ENCODE measurements at regions not wholly inside any gene's neighbourhood (a gene's known extent, or its start where the extent isn't known, plus 50 kb on each side); places are given as distances from the start of the nearest gene placed in this dataset.

- no peaks in the 10 kb centered on the region for H3K9me3 ChIP-seq
- H3K36me3 ChIP-seq = no peaks in the 10 kb centered on the region
- WGBS = 85% methylated on average over 2 of the region's 2 CpGs
- H3K4me1 ChIP-seq = no peaks in the 10 kb centered on the region
- no peak overlapping the region for H3K27ac ChIP-seq (replicated peaks in 1 of 4)
- intact Hi-C loops (cut with DNase I) = no loop called here
- no peak for TF ChIP-seq EP300 (IDR thresholded peaks at IDR 0.05)
- no peak for TF ChIP-seq POLR2AphosphoS5 (IDR thresholded peaks at IDR 0.05)
- TF ChIP-seq CTCF (IDR thresholded peaks at IDR 0.05) = no peak
- TF ChIP-seq POLR2A (IDR thresholded peaks at IDR 0.05; ENCODE audit: low read depth) = no peak
- no peak overlapping the region for H3K4me3 ChIP-seq
- no peaks in the 10 kb centered on the region for H3K27me3 ChIP-seq
- DNase-seq (ENCODE audit: extremely low spot score) = no peak
Measured at GRCh38 chr13:105763851-105764250, 771.6 kb downstream of the EFNB2 start.

GRCh38 chr13:105762096-105762495, 773.4 kb downstream of the EFNB2 start:
- 87% methylated on average over 4 of the region's 4 CpGs for WGBS
- no peak for DNase-seq (ENCODE audit: extremely low spot score)
- intact Hi-C loops (cut with DNase I) = no loop called here
- TF ChIP-seq POLR2AphosphoS5 (IDR thresholded peaks at IDR 0.05) = no peak
- Histone ChIP-seq H3K27ac (replicated peaks in 1 of 4) (no peak overlapping the region), H3K36me3 (no peaks in the 10 kb centered on the region), H3K9me3 (no peaks in the 10 kb centered on the region), H3K4me3 (no peak overlapping the region), H3K27me3 (no peaks in the 10 kb centered on the region), H3K4me1 (no peaks in the 10 kb centered on the region)

- intact Hi-C loops (cut with DNase I) = no loop called here
- H3K27me3 ChIP-seq = no peaks in the 10 kb centered on the region
- no peaks in the 10 kb centered on the region for H3K4me1 ChIP-seq
- no peak overlapping the region for H3K4me3 ChIP-seq
- TF ChIP-seq CTCF (IDR thresholded peaks at IDR 0.05) (no peak), POLR2AphosphoS5 (IDR thresholded peaks at IDR 0.05) (no peak)
- no peaks in the 10 kb centered on the region for H3K36me3 ChIP-seq
- H3K27ac ChIP-seq (replicated peaks in 1 of 4) = no peak overlapping the region
- no peaks in the 10 kb centered on the region for H3K9me3 ChIP-seq
- DNase-seq (ENCODE audit: extremely low spot score) = no peak
- WGBS = 77% methylated on average over 6 of the region's 6 CpGs
Measured at GRCh38 chr13:105758918-105759860, 776.3 kb downstream of the EFNB2 start.

GRCh38 chr13:105740739-105741138, 794.7 kb downstream of the EFNB2 start:
- H3K9me3 ChIP-seq = no peaks in the 10 kb centered on the region
- H3K36me3 ChIP-seq = no peaks in the 10 kb centered on the region
- H3K27me3 ChIP-seq = no peaks in the 10 kb centered on the region
- TF ChIP-seq POLR2AphosphoS5 (IDR thresholded peaks at IDR 0.05) = no peak
- no peak for TF ChIP-seq CTCF (IDR thresholded peaks at IDR 0.05)
- TF ChIP-seq EP300 (IDR thresholded peaks at IDR 0.05) = no peak
- no peak for TF ChIP-seq POLR2A (IDR thresholded peaks at IDR 0.05; ENCODE audit: low read depth)
- no peak for DNase-seq (ENCODE audit: extremely low spot score)
- intact Hi-C loops (cut with DNase I) = no loop called here
- H3K4me3 ChIP-seq = no peak overlapping the region
- H3K4me1 ChIP-seq = no peaks in the 10 kb centered on the region
- H3K27ac ChIP-seq (replicated peaks in 1 of 4) = no peak overlapping the region
- WGBS = 52% methylated on average over 6 of the region's 6 CpGs

GRCh38 chr13:105737688-105738087, 797.8 kb downstream of the EFNB2 start:
- WGBS = 100% methylated on average over 1 of the region's 1 CpG
- TF ChIP-seq CTCF (IDR thresholded peaks at IDR 0.05) = no peak
- no peak for TF ChIP-seq POLR2AphosphoS5 (IDR thresholded peaks at IDR 0.05)
- no peak for TF ChIP-seq EP300 (IDR thresholded peaks at IDR 0.05)
- TF ChIP-seq POLR2A (IDR thresholded peaks at IDR 0.05; ENCODE audit: low read depth) = no peak

More at GRCh38 chr13:105737688-105738087, 797.8 kb downstream of the EFNB2 start:
- no peaks in the 10 kb centered on the region for H3K27me3 ChIP-seq
- no peak overlapping the region for H3K27ac ChIP-seq (replicated peaks in 1 of 4)
- H3K4me1 ChIP-seq = no peaks in the 10 kb centered on the region
- H3K9me3 ChIP-seq = no peaks in the 10 kb centered on the region
- intact Hi-C loops (cut with DNase I) = no loop called here
- H3K4me3 ChIP-seq = no peak overlapping the region
- no peak for DNase-seq (ENCODE audit: extremely low spot score)
- no peaks in the 10 kb centered on the region for H3K36me3 ChIP-seq

All from esophagus muscularis mucosa (tissue), 4 donors.